SK-N-SH treated with all-trans-retinoic acid at 6 μM for 48 hours (cell line): ENCODE measurements at regions not wholly inside any gene's neighbourhood (a gene's known extent, or its start where the extent isn't known, plus 50 kb on each side); places are given as distances from the start of the nearest gene placed in this dataset.

Experiments used
- ATAC-seq: fragments of 200-7000 bp; cut with Tn5 transposase; 3 replicates; pipeline ENCODE4 v1.9.1; 2020; ENCODE audit warnings: mild to moderate bottlenecking, moderate library complexity
- ARNTL ChIP-seq: fragments of 450-650 bp; formaldehyde crosslinking; IDR thresholded peaks from 2 replicates; pipeline ENCODE4 v1.5.0; 2020; ENCODE audit warnings: low read depth, mild to moderate bottlenecking, moderate library complexity, borderline replicate concordance
- BACH2 ChIP-seq: fragments of 250-450 bp; sonication (Bioruptor Pico); IDR thresholded peaks from 2 replicates; pipeline ENCODE4 v1.9.0; 2021; ENCODE audit warnings: mild to moderate bottlenecking, borderline replicate concordance
- CREB5 ChIP-seq: fragments of 250-450 bp; sonication (Bioruptor Pico); IDR thresholded peaks from 2 replicates; pipeline ENCODE4 v1.5.1; 2020; ENCODE audit warnings: low read depth, mild to moderate bottlenecking, moderate library complexity
- CSDC2 ChIP-seq: fragments of 250-450 bp; sonication (Bioruptor Pico); IDR thresholded peaks from 2 replicates; pipeline ENCODE4 v1.5.0; 2020; ENCODE audit warnings: mild to moderate bottlenecking, moderate library complexity
- ESRRG ChIP-seq: fragments of 250-450 bp; sonication (Bioruptor Pico); IDR thresholded peaks from 2 replicates; pipeline ENCODE4 v1.6.1; 2021; ENCODE audit warnings: mild to moderate bottlenecking
- GLIS3 ChIP-seq: fragments of 250-450 bp; sonication (Bioruptor Pico); IDR thresholded peaks from 2 replicates; pipeline ENCODE4 v1.5.0; 2020; ENCODE audit warnings: mild to moderate bottlenecking, moderate library complexity
- ISL1 ChIP-seq: fragments of 250-450 bp; sonication (Bioruptor Pico); IDR thresholded peaks from 2 replicates; pipeline ENCODE4 v2.1.2; 2022; ENCODE audit warnings: mild to moderate bottlenecking, moderate library complexity
- OSR1 ChIP-seq: fragments of 250-450 bp; sonication (Bioruptor Pico); IDR thresholded peaks from 2 replicates; pipeline ENCODE4 v1.8.0; 2022; ENCODE audit warnings: moderate library complexity, mild to moderate bottlenecking, inconsistent platforms
- PATZ1 ChIP-seq: fragments of 250-450 bp; sonication (Bioruptor Pico); IDR thresholded peaks from 2 replicates; pipeline ENCODE4 v1.8.0; 2020; ENCODE audit warnings: mild to moderate bottlenecking, moderate library complexity, borderline replicate concordance
- RARB ChIP-seq: fragments of 250-450 bp; sonication (Bioruptor Pico); IDR thresholded peaks from 2 replicates; pipeline ENCODE4 v1.8.0; 2021; ENCODE audit warnings: mild to moderate bottlenecking, moderate library complexity
- SNAI2 ChIP-seq: fragments of 250-450 bp; sonication (Bioruptor Pico); IDR thresholded peaks from 2 replicates; pipeline ENCODE4 v1.5.0; 2020; ENCODE audit warnings: mild to moderate bottlenecking, moderate library complexity
- TCF4 ChIP-seq: fragments of 250-450 bp; sonication (Bioruptor Pico); IDR thresholded peaks from 2 replicates; pipeline ENCODE4 v1.8.0; 2021; ENCODE audit warnings: mild to moderate bottlenecking, moderate library complexity, borderline replicate concordance
- TOX ChIP-seq: fragments of 250-450 bp; sonication (Bioruptor Pico); IDR thresholded peaks from 2 replicates; pipeline ENCODE4 v1.8.0; 2021; ENCODE audit warnings: mild to moderate bottlenecking, moderate library complexity, borderline replicate concordance
- TSHZ2 ChIP-seq: fragments of 250-450 bp; sonication (Bioruptor Pico); IDR thresholded peaks from 2 replicates; pipeline ENCODE4 v1.5.0; 2020; ENCODE audit warnings: mild to moderate bottlenecking, moderate library complexity
- ZC3H10 ChIP-seq: fragments of 250-450 bp; sonication (Bioruptor Pico); IDR thresholded peaks from 2 replicates; pipeline ENCODE4 v1.5.1; 2021; ENCODE audit warnings: mild to moderate bottlenecking, moderate library complexity
- ZFP3 ChIP-seq: fragments of 250-450 bp; sonication (Bioruptor Pico); IDR thresholded peaks from 2 replicates; pipeline ENCODE4 v1.5.0; 2020; ENCODE audit warnings: mild to moderate bottlenecking, moderate library complexity
- ZFP30 ChIP-seq: fragments of 450-650 bp; formaldehyde crosslinking; IDR thresholded peaks from 2 replicates; pipeline ENCODE4 v1.5.0; 2022; ENCODE audit warnings: mild to moderate bottlenecking, moderate library complexity
- ZNF565 ChIP-seq: fragments of 450-650 bp; formaldehyde crosslinking; conservative IDR thresholded peaks from 2 replicates; pipeline ENCODE4 v1.5.0; 2020; ENCODE audit warnings: low read depth, mild to moderate bottlenecking, moderate library complexity
- ZNF70 ChIP-seq: fragments of 450-650 bp; formaldehyde crosslinking; IDR thresholded peaks from 2 replicates; pipeline ENCODE4 v1.5.0; 2020; ENCODE audit warnings: mild to moderate bottlenecking, moderate library complexity
- ZNF8 ChIP-seq: fragments of 450-650 bp; formaldehyde crosslinking; IDR thresholded peaks from 2 replicates; pipeline ENCODE4 v1.5.0; 2020; ENCODE audit warnings: mild to moderate bottlenecking, moderate library complexity
- TF ChIP-seq, protein P1 (sequence below): fragments of 250-450 bp; sonication (Bioruptor Pico); IDR thresholded peaks from 2 replicates; pipeline ENCODE4 v1.5.1; 2021; ENCODE audit warnings: mild to moderate bottlenecking, moderate library complexity
- TF ChIP-seq, protein P2 (sequence below): fragments of 250-450 bp; sonication (Bioruptor Pico); IDR thresholded peaks from 2 replicates; pipeline ENCODE4 v1.8.0; 2021; ENCODE audit warnings: low read depth, mild to moderate bottlenecking, moderate library complexity, borderline replicate concordance

DNA sequence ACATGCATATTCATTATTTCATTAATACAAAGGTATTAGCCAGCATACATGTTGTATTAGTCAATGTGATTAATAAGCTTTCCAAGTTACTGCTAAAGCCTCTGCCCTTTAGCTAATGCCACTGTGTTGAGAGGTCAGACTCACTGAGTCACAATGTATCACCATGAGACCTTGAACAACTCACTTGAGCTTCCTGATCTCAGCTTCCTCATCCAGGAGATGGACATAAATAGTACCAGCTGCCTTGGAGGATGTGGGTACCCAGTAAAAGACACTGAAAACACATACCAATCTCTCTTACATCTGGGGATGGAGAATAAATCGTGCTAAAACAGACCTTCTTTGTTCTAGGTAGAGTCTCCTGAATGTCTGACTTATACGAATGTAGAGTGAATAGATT, 224.6 kb downstream of the EPHA4 start:
- TF ChIP-seq CREB5 = no peak
- TF ChIP-seq TSHZ2 (CRISPR knock-in tag) = no peak
- TF ChIP-seq OSR1 (CRISPR knock-in tag) = no peak
- TF ChIP-seq ARNTL (CRISPR knock-in tag) = no peak
- TF ChIP-seq BACH2 (CRISPR knock-in tag) = no peak
- TF ChIP-seq ISL1 (CRISPR knock-in tag) = no peak
- no peak for TF ChIP-seq TOX (CRISPR knock-in tag)
- TF ChIP-seq ZFP3 (CRISPR knock-in tag) = no peak
- no peak for TF ChIP-seq SNAI2
- no peak for TF ChIP-seq ZFP30
- no peak for TF ChIP-seq ZNF8 (CRISPR knock-in tag)
- TF ChIP-seq, protein P1, sequence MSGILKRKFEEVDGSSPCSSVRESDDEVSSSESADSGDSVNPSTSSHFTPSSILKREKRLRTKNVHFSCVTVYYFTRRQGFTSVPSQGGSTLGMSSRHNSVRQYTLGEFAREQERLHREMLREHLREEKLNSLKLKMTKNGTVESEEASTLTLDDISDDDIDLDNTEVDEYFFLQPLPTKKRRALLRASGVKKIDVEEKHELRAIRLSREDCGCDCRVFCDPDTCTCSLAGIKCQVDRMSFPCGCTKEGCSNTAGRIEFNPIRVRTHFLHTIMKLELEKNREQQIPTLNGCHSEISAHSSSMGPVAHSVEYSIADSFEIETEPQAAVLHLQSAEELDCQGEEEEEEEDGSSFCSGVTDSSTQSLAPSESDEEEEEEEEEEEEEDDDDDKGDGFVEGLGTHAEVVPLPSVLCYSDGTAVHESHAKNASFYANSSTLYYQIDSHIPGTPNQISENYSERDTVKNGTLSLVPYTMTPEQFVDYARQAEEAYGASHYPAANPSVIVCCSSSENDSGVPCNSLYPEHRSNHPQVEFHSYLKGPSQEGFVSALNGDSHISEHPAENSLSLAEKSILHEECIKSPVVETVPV (CRISPR knock-in tag) = no peak
- TF ChIP-seq GLIS3 = no peak
- no peak for TF ChIP-seq ESRRG (CRISPR knock-in tag)
- TF ChIP-seq ZC3H10 = no peak
- TF ChIP-seq ZNF565 (CRISPR knock-in tag) = no peak
- no peak for TF ChIP-seq ZNF70 (CRISPR knock-in tag)
- no peak for TF ChIP-seq RARB (CRISPR knock-in tag)
- no peak for ATAC-seq

- TF ChIP-seq TCF4 = no peak
- no peak for TF ChIP-seq ZNF8 (CRISPR knock-in tag)
- no peak for TF ChIP-seq TOX (CRISPR knock-in tag)
- no peak for TF ChIP-seq SNAI2
- no peak for TF ChIP-seq ISL1 (CRISPR knock-in tag)
- no peak for TF ChIP-seq BACH2 (CRISPR knock-in tag)
- no peak for TF ChIP-seq CSDC2 (CRISPR knock-in tag)
- ATAC-seq = no peak
Measured at GRCh38 chr2:221350616-221351015, 221.5 kb downstream of the EPHA4 start.

DNA sequence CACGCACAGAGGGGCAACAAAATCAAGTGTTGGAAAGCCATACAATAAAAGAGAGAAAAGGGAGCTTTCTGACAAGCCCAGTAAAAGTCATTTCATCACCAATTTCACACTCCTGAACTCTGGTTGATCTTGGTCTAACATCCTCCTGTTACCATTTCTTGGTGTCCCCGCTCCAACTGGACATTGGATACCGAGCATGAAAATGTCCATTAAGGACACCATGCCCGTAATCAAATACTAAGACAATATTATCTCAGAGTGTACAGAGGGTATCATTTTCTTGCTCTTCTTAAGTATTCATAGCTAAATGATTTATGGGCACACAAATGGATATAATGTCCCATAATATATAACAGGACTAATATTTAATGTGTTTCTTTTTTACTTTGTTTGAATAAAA, 218.9 kb downstream of the EPHA4 start:
- ATAC-seq = no peak
- no peak for TF ChIP-seq ZFP30
- no peak for TF ChIP-seq SNAI2
- TF ChIP-seq, protein P2, sequence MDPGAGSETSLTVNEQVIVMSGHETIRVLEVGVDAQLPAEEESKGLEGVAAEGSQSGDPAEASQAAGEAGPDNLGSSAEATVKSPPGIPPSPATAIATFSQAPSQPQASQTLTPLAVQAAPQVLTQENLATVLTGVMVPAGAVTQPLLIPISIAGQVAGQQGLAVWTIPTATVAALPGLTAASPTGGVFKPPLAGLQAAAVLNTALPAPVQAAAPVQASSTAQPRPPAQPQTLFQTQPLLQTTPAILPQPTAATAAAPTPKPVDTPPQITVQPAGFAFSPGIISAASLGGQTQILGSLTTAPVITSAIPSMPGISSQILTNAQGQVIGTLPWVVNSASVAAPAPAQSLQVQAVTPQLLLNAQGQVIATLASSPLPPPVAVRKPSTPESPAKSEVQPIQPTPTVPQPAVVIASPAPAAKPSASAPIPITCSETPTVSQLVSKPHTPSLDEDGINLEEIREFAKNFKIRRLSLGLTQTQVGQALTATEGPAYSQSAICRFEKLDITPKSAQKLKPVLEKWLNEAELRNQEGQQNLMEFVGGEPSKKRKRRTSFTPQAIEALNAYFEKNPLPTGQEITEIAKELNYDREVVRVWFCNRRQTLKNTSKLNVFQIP (CRISPR knock-in tag) = no peak
- TF ChIP-seq ARNTL (CRISPR knock-in tag) = no peak
- TF ChIP-seq PATZ1 (CRISPR knock-in tag) = no peak
- TF ChIP-seq TCF4 = no peak
- no peak for TF ChIP-seq ZNF565 (CRISPR knock-in tag)
- TF ChIP-seq TSHZ2 (CRISPR knock-in tag) = no peak
- no peak for TF ChIP-seq RARB (CRISPR knock-in tag)
- TF ChIP-seq, protein P1 (CRISPR knock-in tag) = no peak
- no peak for TF ChIP-seq GLIS3
- TF ChIP-seq, all 23 proteins: peak for 0
